HL-60 (cell line): ENCODE measurements at regions not wholly inside any gene's neighbourhood (a gene's known extent, or its start where the extent isn't known, plus 50 kb on each side); places are given as distances from the start of the nearest gene placed in this dataset.

Source experiments
- CTCF ChIP-seq: IDR thresholded peaks from one replicate; pipeline ENCODE4 v1.5.1; 2011; ENCODE audit warnings: low read length, control low read depth, inconsistent platforms; ENCODE audit not compliant: insufficient read depth
- POLR2AphosphoS5 ChIP-seq: IDR thresholded peaks from 2 replicates; pipeline ENCODE4 v1.6.1; 2012; ENCODE audit warnings: low read depth

- no peak for TF ChIP-seq CTCF
- TF ChIP-seq POLR2AphosphoS5, result no peak
Measured at GRCh38 chrX:122434942-122435341, 749.1 kb upstream of the GRIA3 start.
